ENCODE measurements at regions not wholly inside any gene's neighbourhood (a gene's known extent, or its start where the extent isn't known, plus 50 kb on each side); places are given as distances from the start of the nearest gene placed in this dataset.

DNA sequence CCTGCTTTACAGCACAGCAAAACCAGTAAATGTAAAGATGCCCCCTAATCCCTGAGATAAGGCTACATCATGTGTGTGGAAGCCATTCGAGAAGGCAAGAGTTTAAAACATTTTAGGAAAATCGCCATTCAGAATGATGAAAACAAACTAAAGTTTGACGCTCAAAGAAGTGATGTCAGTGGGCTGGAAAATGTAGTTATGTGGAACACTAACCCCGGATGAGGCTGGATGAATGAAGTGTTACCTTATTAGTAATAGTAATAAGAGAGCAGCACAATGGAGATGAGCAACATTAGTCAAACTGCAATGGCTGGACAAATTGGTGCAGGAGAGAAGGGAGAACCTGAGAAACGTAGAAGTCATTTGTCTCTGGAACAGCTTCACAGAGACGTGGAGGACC lies 130.7 kb upstream of the ARID1B start:
- peaks cover 2% of the 10 kb centered on the region for H3K9me3 ChIP-seq (ENCODE audit: low read depth)
- TF ChIP-seq, protein P1, sequence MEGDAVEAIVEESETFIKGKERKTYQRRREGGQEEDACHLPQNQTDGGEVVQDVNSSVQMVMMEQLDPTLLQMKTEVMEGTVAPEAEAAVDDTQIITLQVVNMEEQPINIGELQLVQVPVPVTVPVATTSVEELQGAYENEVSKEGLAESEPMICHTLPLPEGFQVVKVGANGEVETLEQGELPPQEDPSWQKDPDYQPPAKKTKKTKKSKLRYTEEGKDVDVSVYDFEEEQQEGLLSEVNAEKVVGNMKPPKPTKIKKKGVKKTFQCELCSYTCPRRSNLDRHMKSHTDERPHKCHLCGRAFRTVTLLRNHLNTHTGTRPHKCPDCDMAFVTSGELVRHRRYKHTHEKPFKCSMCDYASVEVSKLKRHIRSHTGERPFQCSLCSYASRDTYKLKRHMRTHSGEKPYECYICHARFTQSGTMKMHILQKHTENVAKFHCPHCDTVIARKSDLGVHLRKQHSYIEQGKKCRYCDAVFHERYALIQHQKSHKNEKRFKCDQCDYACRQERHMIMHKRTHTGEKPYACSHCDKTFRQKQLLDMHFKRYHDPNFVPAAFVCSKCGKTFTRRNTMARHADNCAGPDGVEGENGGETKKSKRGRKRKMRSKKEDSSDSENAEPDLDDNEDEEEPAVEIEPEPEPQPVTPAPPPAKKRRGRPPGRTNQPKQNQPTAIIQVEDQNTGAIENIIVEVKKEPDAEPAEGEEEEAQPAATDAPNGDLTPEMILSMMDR (IDR thresholded peaks at IDR 0.05; ENCODE audit: low read depth, low read length) = no peak
- no peaks in the 10 kb centered on the region for H3K36me3 ChIP-seq
- H3K4me1 ChIP-seq (ENCODE audit: low read depth) = no peaks in the 10 kb centered on the region
- DNase-seq (ENCODE audit: low read depth in 1 of 2, low spot score in 1 of 2) = no peak
- no peak overlapping the region for H3K27ac ChIP-seq
- no peak overlapping the region for H3K4me3 ChIP-seq
- no peaks in the 10 kb centered on the region for H3K27me3 ChIP-seq

DNA sequence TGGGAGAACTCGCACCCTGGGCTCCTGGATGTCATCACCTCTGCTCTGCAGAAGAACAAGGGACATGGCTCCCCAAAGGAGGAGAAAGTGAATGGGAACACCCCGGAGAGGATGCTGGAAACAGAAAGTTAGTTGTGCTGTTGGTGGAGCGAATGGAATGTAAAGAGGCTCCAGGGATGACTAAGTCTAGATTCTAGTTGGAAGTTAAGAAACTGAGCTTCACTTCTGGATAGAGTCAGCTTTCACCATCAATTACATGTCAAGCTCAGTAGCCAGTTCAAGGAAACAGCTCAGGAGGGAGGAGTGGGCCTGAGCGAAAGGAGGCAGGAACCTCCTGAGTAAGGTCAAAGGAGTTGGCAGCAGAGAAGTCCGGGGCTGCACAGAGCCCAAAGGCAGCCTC lies 132.1 kb upstream of the ARID1B start:
- H3K27me3 ChIP-seq = no peaks in the 10 kb centered on the region
- DNase-seq (ENCODE audit: low read depth in 1 of 2, low spot score in 1 of 2) = peak in 1 of 2 donors; percentile 41
- H3K4me1 ChIP-seq (ENCODE audit: low read depth) = no peaks in the 10 kb centered on the region
- H3K9me3 ChIP-seq (ENCODE audit: low read depth) = no peaks in the 10 kb centered on the region
- no peak overlapping the region for H3K27ac ChIP-seq
- TF ChIP-seq, protein P1 (IDR thresholded peaks at IDR 0.05; ENCODE audit: low read depth, low read length) = no peak
- H3K4me3 ChIP-seq = no peak overlapping the region
- H3K36me3 ChIP-seq = no peaks in the 10 kb centered on the region

DNA sequence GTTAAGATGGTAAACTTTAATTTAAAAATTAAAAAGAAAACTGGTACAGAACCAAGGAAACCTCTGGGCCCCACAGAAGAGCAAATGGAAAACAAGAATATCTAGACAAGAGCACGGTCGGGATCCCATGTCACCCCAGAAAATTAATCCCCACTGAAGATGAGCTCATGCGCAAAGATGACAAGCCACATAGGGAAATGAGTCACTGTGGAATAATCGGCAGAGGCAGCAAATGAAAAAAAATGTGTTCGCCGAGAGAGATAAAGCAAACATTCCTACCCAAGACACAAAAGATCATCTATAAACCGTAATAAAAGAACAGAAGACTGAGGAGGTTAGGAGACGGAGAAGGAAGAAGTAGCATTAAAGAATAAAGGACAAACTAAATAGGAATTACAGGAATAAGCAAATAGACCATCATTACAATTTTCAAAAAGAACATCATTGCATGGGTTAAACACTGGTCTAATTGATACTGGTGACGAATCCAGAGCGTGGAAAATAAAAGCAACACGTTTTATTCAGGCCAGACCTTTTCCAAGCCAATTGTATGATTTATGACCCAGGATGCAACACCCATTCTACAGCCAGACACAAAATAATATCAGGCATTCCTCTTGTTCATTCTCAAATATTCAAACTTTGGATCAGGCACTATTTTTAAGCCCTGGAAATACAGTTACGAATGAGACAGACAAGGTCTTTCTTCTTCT lies 138.0 kb upstream of the ARID1B start:
- H3K4me3 ChIP-seq = no peak overlapping the region
- H3K4me1 ChIP-seq (ENCODE audit: low read depth) = no peaks in the 10 kb centered on the region
- H3K27me3 ChIP-seq = no peaks in the 10 kb centered on the region
- DNase-seq (ENCODE audit: low read depth in 1 of 2, low spot score in 1 of 2) = no peak
- no peaks in the 10 kb centered on the region for H3K9me3 ChIP-seq (ENCODE audit: low read depth)
- no peaks in the 10 kb centered on the region for H3K36me3 ChIP-seq
- no peak overlapping the region for H3K27ac ChIP-seq
- TF ChIP-seq, protein P1 (IDR thresholded peaks at IDR 0.05; ENCODE audit: low read depth, low read length) = no peak

DNA sequence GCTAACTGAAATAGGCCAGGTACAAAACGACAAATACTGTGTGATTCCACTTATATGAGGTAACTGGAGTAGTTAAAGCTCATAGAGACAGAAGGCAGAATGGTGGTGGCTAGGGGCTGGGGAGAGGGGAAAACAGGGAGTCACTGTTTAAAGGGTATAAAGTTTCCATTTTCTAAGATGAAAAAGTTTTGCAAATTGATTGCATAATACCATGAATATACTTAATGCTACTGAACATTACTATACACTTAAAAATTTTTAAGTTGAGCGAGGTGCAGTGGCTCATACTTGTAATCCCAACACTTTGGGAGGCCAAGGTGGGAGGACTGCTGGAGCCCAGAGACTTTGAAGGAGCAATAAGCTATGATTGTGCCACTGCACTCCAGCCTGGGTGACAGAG lies 138.6 kb upstream of the ARID1B start:
- Histone ChIP-seq H3K4me3 (no peak overlapping the region), H3K36me3 (no peaks in the 10 kb centered on the region), H3K27ac (no peak overlapping the region), H3K27me3 (no peaks in the 10 kb centered on the region), H3K4me1 (ENCODE audit: low read depth) (no peaks in the 10 kb centered on the region), H3K9me3 (ENCODE audit: low read depth) (no peaks in the 10 kb centered on the region)
- TF ChIP-seq, protein P1 (IDR thresholded peaks at IDR 0.05; ENCODE audit: low read depth, low read length) = no peak
- DNase-seq (ENCODE audit: low read depth in 1 of 2, low spot score in 1 of 2) = no peak

DNA sequence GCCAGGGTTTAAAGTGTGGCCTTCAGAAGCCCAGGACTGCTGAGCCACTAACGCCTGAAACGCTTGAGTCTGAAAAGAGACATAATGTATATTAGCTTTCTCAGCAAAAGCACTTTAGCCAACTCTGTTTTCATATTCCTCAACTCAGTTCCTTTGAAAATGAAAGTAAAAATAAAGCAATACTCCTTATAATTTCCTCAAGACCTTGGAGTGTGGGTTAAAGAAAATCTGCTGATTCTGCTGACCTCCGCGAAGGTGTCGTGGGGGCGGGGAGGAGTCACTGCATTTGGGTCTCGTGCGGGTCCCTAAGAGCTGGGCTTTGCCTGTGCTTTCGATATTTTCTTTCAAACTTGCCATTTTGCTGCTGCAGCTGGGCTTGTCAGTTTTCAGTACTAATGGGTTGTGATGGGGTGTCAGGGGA lies 142.2 kb upstream of the ARID1B start:
- TF ChIP-seq, protein P1 (IDR thresholded peaks at IDR 0.05; ENCODE audit: low read depth, low read length) = no peak
- Histone ChIP-seq H3K4me1 (ENCODE audit: low read depth) (no peaks in the 10 kb centered on the region), H3K36me3 (no peaks in the 10 kb centered on the region), H3K9me3 (ENCODE audit: low read depth) (no peaks in the 10 kb centered on the region), H3K27ac (no peak overlapping the region), H3K4me3 (no peak overlapping the region), H3K27me3 (no peaks in the 10 kb centered on the region)
- no peak for DNase-seq (ENCODE audit: low read depth in 1 of 2, low spot score in 1 of 2)
